ENCODE measurements at regions not wholly inside any gene's neighbourhood (a gene's known extent, or its start where the extent isn't known, plus 50 kb on each side); places are given as distances from the start of the nearest gene placed in this dataset.

DNA sequence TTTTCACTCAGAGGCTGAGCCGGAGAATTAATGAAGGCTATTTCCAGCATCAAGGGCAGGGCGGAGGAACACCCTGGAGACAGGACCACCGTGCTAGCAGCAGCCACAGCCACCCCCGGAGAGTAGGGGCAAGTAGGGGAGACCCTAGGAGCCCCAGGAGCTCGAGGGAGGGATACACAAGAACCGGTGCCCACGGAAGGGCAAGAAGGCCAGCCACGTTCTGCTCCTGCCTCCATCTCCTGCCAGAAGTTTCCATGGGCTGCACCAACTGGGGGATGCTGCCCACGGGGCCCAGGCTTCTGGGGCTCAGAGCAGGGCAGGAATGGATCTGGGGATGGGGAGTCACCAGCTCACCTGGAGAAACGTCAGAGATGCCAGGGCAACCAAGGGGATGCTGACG lies 626.8 kb downstream of the TBC1D22A start:
- TF ChIP-seq EZH2 (IDR thresholded peaks at IDR 0.05), result no peak
- no peak for TF ChIP-seq POLR2AphosphoS5 (IDR thresholded peaks at IDR 0.05; ENCODE audit: borderline replicate concordance, low read depth, low read length)
- no peak for TF ChIP-seq FOXP2 (optimal IDR thresholded peaks at IDR 0.05; ENCODE audit: control extremely low read depth, extremely low read length, insufficient read depth)
